Femur (tissue), 1 donor: ENCODE measurements at regions not wholly inside any gene's neighbourhood (a gene's known extent, or its start where the extent isn't known, plus 50 kb on each side); places are given as distances from the start of the nearest gene placed in this dataset.
"Not testable (repeated sequence)": the region's sequence is repeated elsewhere in the genome, so short reads cannot be mapped to it uniquely, and the experiment has no call there.

ENCODE experiments used
- DNase-seq: peaks from one replicate; pipeline ENCODE4 v3.0.0-alpha.2; 2017

DNA sequence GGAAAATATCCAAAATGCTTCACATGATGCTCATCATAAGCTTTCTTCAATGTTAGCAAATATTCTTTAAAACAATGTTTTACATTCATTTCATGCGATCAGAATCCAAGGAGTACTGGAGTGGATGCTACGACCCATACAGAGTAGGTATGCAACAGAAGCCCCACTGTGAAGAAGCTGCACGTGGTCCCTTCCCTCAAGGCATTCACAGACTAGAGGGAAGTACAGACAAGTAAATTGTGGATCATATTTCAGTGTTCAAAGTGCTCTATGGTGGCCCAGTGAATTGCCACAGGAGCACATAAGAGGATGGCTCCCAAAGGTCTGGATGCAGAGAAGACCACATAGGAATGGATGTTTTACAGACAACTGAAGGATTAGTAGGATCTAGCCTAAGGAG is 789.9 kb downstream of the IGSF11 start:
- DNase-seq = no peak

DNA sequence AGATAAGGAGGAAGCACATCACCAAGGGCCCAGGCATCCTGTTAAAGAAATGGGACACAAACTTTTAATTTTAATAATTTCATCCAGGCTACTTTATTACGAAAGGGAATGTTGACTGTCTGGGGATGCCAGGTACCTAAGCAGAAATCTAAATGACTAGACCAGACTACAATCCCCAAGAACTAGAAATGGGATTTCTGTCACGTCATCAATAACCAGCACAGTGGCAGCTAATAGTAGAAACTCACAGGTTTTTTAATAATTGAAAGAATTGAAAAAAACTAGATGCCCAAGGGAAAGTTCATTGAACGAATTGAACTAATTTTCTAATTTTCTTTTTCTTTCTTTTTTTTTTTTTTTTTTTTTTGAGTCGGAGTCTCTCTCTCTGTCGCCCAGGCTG is 789.3 kb downstream of the IGSF11 start:
- DNase-seq = no peak

GRCh38 chr3:118258850-118259249 is 775.8 kb downstream of the IGSF11 start:
- not testable (repeated sequence) for DNase-seq

GRCh38 chr3:118262800-118263402 is 771.7 kb downstream of the IGSF11 start:
- no peak for DNase-seq

DNA sequence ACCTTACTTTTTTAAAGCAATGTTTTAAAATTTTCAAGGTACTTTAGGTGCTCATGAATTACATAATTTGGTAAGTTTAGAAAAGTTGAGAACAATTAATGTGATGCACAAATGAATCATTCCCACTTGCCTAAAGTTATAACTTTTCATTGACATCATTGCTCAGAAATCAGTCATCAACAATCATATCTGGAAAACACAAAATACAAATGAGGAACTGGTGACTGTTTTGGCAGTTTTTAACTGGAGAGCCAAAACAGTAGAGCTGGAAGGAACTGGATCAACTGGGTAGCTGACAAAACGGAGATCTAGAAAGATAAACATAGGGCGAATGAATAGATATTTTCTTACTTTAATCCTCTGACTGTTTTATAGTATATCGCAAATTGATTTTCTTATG is 767.1 kb downstream of the IGSF11 start:
- no peak for DNase-seq

DNA sequence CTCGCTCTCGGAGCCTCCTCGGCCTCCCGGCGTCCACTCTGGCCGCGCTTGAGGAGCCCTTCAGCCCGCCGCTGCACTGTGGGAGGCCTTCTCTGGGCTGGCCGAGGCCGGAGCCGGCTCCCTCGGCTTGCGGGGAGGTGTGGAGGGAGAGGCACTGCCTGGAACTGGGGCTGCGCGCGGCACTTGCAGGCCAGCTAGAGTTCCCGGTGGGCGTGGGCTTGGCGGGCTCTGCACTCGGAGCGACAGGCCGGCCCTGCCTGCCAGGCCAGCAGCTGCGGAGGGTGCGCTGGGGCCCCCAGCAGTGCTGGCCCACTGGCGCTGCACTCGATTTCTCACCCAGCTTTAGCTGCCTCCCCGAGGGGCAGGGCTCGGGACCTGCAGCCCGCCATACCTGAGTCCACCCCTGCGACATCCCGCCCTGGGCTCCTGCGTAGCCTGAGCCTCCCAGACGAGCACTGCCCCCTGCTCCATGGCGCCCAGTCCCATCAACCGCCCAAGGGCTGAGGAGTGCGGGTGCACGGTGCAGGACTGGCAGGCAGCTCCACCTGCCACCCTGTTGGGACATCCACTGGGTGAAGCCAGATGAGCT is 765.0 kb downstream of the IGSF11 start:
- DNase-seq = no peak

DNA sequence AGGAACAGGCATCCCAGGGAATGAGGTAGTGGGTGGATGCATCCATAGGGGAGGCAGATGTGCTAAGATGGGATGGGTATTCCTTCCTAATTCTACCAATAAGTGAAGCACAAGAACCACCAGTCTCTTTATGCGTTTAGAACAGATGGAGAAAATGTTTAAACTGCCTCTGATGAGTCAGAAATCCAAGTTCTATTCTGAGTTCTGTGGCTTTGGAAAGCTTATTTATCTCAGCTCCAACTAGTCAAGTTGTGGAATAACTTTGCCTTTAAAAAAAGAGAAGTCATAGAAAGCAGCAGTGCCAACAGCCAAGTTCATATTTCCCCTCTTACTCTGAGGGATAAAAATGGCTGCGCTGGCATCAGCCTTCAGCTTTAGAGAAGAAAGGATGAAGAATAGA is 761.7 kb downstream of the IGSF11 start:
- DNase-seq = no peak

- no peak for DNase-seq
These were observed 756.8 kb downstream of the IGSF11 start for GRCh38 chr3:118277814-118278213.

DNA sequence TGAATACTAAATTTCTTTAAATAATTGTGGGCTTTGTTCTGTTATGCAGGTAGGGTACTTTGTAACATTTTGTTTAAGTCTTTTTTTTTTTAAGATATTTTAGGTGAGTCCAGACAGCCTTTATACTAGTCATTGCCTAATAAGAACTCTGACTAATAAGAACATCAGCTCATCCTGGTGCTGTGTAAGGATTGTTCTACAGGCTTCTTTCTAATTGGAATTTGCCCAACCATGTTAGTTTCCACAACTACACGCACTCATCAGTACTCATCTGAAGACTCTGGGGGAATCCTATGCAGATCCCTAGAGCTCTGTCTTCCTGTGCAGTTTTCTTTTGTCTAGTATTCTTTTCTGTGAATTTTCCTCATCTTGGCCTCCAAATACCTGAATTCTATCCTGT is 741.8 kb downstream of the IGSF11 start:
- no peak for DNase-seq

DNA sequence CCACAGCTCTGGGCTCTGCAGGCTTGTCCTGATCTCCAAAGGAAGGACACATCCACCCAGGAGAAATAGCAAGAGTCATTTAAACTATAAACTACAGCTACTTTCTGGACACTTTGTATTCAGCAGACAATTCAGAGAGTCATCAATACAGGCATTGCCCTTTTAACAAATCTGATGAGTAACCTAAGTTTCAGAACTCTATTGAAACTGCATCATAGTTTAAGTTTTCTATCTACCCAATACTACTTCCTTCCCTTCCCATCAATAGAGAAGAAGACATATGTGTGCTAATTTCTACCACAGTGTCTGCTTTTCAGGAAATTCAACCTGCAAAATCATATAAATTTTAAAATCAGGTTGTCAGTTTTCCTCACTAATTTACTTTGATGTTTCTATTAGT is 736.5 kb downstream of the IGSF11 start:
- DNase-seq = no peak

GRCh38 chr3:118304557-118304956 is 730.1 kb downstream of the IGSF11 start:
- DNase-seq = no peak

DNA sequence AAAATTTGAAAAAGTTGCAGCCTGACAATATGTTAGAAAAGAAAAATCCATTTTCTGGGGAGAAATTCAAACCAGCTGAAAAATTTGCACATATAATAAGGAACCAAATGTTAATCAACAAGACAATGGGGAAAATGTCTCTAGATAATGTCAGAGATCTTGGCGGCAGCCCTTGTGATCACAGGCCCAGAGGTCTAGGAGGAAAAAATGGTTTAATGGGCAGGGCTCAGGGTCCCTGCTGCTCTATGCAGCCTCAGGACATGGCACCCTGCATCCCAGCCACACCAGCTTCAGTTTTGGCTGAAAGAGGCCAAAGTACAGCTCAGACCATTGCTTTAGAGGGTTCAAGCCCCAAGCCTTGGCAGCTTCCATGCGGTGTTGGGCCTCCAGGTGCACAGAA is 701.9 kb downstream of the IGSF11 start:
- DNase-seq = no peak

- DNase-seq = no peak
These were observed 697.0 kb downstream of the IGSF11 start for GRCh38 chr3:118337649-118338048.

GRCh38 chr3:118347396-118348168 is 687.1 kb downstream of the IGSF11 start:
- no peak for DNase-seq

- no peak for DNase-seq
These were observed 686.5 kb downstream of the IGSF11 start for GRCh38 chr3:118348169-118348557.

DNA sequence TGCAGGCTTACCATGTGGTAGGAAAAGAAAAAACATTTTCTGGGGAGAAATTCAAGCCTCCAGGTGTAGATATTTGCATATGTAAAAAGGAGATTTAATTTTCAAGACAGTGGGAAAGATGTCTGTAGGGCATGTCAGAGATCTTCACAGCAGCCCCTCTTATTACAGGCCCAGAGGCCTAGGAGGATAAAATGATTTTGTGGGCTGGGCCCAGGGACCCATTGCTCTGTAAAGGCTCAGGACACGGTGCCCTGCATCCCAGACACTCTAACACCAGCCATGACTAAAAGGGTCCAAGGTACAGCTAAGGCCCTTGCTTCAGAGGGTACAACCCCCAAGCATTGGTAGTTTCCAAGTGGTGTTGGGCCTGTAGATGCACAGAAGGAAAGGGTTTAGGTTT is 680.1 kb downstream of the IGSF11 start:
- DNase-seq = no peak

DNA sequence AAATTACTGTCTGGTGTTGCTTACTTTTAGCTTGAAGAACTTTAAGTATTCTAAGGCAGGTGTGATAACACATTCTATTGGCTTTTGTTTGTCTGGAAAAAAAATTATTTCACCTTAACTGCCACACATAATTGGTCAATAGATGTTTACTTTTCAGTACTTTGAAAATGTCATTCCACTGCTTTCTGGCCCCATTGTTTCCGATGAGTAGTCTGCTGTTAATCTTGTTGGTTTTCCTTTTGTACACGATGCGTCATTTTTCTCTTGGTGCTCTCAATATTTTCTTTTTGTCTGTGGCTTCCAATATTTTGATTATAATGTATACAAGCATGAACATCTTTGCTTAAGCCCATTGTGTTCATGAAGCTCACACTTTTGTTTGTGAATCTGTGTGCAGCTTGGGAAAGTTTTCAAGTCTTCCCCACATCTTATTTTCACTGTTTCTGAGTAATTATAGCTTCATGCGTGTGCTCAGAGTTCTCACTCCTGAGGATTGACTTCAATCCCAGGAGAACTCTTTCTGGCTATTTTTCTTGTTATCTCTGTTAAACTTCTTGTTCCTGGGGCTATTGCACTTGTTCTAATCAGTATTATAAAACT is 664.7 kb downstream of the IGSF11 start:
- no peak for DNase-seq

DNA sequence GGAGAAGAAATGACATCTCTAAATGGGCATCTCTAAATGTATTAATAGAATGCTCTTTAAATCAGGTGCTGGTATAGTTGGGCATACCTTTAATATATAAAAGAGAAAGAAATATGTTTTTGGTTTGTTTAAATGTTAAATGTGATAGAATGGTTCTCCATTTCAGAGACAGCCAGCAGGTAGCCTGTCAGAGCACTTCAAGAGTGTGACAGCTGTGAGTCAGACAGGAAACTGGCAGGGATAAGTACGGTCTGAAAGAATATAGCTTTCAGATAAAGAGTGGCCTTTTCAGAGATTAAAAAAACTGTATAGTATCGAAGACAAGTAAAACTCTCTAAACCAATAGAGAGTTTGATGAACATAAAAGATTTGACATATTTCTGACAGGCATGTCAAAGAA is 654.1 kb downstream of the IGSF11 start:
- no peak for DNase-seq

DNA sequence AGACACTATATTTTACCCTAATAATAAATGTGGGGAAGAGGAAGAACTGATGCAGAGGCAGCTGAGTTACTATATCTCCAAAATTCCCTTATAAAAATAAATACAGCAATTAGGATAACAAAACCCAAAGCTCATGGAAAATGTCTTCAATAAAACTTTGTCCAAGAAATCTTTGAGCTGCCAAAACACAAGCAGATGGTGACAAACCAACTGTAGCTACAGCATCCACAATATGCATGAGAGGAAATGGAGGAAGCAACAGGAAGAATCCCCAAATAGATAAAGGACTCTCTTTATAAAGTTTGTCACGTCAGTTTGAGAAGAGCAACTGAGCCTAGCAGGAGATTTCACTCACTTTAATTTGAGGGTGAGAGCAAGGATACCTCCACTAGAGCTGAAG is 638.2 kb downstream of the IGSF11 start:
- no peak for DNase-seq

- DNase-seq = no peak
These were observed 634.6 kb downstream of the IGSF11 start for GRCh38 chr3:118400086-118400485.

DNA sequence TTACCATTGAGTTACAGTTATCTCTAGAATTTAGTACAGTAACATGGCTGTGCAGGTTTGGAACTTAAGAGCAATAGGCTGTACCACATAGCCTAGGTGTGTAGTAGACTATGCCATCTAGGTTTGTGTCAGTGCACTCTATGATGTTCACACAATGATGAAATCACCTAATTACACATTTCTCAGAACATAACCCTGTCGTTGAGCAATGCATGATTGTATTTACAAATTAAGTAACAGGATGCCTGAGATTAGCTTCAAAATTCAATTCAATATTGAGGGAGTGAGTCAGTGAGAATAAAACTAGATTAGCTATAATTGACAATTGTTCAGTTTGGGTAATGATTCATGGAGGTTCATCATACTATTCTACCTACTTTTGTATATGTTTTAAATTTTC is 633.8 kb downstream of the IGSF11 start:
- DNase-seq = no peak

DNA sequence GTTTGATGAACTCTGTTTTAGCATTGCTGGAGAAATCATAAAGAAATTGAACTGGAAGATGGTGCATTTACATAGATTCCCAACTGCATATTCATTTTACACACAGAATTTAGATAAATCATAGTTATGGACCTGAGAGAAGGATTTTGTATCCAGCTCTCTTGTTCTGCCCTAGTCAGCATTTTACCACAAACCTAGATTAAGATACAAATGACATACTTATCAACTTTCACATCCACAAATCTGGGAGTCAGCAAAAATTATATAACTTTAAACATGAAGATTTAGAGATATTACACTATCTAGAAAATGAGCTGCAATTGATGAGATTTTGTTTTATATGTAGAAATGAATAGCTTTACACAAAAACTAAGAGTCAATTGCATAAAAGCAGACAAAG is 632.8 kb downstream of the IGSF11 start:
- DNase-seq = no peak

DNA sequence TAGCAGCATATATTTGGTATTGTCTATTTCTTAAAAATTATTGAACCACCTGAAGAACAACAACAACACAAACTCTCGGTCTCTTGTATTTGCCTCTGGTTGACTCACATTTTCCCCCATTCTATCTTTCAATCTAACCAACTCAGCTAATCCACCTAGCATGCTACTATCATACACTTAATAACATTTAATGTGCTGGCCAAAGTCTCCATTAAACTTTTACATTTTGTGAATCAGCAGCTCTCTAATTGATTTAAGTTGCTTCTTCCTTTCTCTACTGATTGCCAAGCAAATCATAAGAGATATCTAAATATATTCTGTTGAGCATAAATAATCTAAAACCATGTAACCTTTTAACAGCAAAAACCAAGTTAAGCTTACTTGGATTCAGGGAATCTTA is 631.7 kb downstream of the IGSF11 start:
- DNase-seq = no peak

- DNase-seq = no peak
These were observed 628.1 kb downstream of the IGSF11 start for GRCh38 chr3:118406562-118406961.
